Upper lobe of right lung (tissue), 1 donor: ENCODE measurements at regions not wholly inside any gene's neighbourhood (a gene's known extent, or its start where the extent isn't known, plus 50 kb on each side); places are given as distances from the start of the nearest gene placed in this dataset.

Experiments used
- ATAC-seq: fragments of 200-7000 bp; cut with Tn5 transposase; one replicate; pipeline ENCODE4 v1.9.1; 2020; ENCODE audit warnings: mild to moderate bottlenecking, moderate library complexity
- DNase-seq: peaks from one replicate; pipeline ENCODE4 v3.0.0-alpha.2; 2020
- H3K27ac ChIP-seq: fragments of 200-600 bp; one replicate; pipeline ENCODE4 v1.8.0; 2022
- H3K27me3 ChIP-seq: fragments of 200-600 bp; one replicate; pipeline ENCODE4 v1.8.0; 2022; ENCODE audit warnings: mild to moderate bottlenecking
- H3K36me3 ChIP-seq: fragments of 200-600 bp; one replicate; pipeline ENCODE4 v1.8.0; 2022
- H3K4me1 ChIP-seq: fragments of 200-600 bp; one replicate; pipeline ENCODE4 v1.8.0; 2022
- H3K4me3 ChIP-seq: fragments of 200-600 bp; one replicate; pipeline ENCODE4 v1.8.0; 2022; ENCODE audit warnings: mild to moderate bottlenecking
- H3K9me3 ChIP-seq: fragments of 200-600 bp; one replicate; pipeline ENCODE4 v1.8.0; 2022
- intact Hi-C: fragments of 100-400 bp; cut with DNase I; formaldehyde crosslinking; loops from one replicate; pipeline ENCODE4 v1.11.0; 2022
- TF ChIP-seq, protein P1 (sequence below): fragments of 200-600 bp; IDR thresholded peaks from one replicate; pipeline ENCODE4 v1.8.0; 2022; ENCODE audit warnings: antibody characterized with exemption
- donor health status: DM: no; HTN: yes; CAD: no; lungs with severe emphysema.

DNA sequence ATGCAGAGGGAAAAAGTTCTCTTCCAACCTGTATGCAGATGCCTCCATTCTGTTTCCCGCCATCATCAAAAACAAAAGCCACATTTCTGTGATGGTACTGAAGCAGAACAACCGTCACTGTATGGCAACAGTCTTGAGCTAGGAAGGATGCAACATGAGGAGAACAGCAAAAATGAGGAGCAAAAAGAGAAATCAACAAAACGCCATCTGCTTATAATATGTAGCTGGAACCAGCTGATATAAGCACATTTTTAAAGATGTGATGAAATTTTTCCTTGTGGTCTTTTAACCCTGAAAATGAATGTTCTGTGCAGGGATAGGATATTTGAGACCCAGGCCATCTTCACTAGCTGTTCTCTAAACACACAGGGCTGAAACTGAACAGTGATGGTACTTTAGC, 287.0 kb downstream of the ZIC4 start:
- no peak for DNase-seq
- H3K36me3 ChIP-seq, result no peaks in the 10 kb centered on the region

DNA sequence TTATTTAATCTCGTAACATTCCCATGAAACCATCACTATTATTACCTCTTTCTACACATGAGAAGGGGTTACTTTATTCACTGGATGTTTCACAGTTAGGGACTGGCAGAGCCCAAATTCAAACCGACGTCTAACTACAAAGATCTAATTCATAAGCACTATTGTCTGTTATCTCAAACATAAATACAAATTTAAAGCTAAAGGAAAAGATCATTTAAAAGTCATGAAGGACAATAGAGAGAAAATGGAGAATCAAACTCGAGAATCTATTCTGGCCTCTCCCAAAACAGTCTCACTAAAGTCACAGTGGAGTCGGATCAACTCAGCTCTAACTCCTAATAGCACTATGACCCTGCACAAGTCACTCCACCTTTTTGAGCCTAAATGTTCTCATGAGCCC, 287.7 kb downstream of the ZIC4 start:
- no peak overlapping the region for H3K27ac ChIP-seq
- intact Hi-C loops, result no loop called here

More for the DNA sequence above, 287.0 kb downstream of the ZIC4 start:
- H3K27ac ChIP-seq, result no peak overlapping the region
- H3K9me3 ChIP-seq, result no peaks in the 10 kb centered on the region
- TF ChIP-seq, protein P1, sequence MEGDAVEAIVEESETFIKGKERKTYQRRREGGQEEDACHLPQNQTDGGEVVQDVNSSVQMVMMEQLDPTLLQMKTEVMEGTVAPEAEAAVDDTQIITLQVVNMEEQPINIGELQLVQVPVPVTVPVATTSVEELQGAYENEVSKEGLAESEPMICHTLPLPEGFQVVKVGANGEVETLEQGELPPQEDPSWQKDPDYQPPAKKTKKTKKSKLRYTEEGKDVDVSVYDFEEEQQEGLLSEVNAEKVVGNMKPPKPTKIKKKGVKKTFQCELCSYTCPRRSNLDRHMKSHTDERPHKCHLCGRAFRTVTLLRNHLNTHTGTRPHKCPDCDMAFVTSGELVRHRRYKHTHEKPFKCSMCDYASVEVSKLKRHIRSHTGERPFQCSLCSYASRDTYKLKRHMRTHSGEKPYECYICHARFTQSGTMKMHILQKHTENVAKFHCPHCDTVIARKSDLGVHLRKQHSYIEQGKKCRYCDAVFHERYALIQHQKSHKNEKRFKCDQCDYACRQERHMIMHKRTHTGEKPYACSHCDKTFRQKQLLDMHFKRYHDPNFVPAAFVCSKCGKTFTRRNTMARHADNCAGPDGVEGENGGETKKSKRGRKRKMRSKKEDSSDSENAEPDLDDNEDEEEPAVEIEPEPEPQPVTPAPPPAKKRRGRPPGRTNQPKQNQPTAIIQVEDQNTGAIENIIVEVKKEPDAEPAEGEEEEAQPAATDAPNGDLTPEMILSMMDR, result no peak
- no peaks in the 10 kb centered on the region for H3K27me3 ChIP-seq
- no peaks in the 10 kb centered on the region for H3K4me1 ChIP-seq
- no peak overlapping the region for H3K4me3 ChIP-seq
- intact Hi-C loops, result no loop called here
- no peak for ATAC-seq

DNA sequence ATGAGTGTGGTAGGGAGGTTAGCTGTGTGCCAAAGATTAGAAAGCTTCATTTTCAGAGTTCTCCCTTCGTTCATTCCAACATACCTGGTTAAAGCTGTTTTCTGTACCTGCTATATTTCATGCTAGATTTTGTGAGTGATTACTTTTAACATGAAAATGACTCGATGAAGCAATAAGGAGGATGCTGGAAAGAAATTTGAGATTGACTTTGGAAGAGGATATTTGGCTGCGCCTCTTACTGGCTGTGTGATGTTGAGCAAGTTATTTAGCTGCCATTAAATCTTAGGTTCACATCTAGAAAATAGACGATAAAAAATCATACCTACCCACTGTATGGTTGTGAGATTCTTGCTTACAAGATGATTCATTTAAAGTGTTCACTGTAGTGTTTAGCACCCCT, 288.7 kb downstream of the ZIC4 start:
- no peaks in the 10 kb centered on the region for H3K4me1 ChIP-seq
- TF ChIP-seq, protein P1, result no peak

More for the DNA sequence above, 287.7 kb downstream of the ZIC4 start:
- TF ChIP-seq, protein P1, result no peak
- Histone ChIP-seq H3K27me3 (no peaks in the 10 kb centered on the region), H3K4me3 (no peak overlapping the region), H3K36me3 (no peaks in the 10 kb centered on the region), H3K4me1 (no peaks in the 10 kb centered on the region), H3K9me3 (no peaks in the 10 kb centered on the region)
- DNase-seq, result no peak
- ATAC-seq, result no peak

DNA sequence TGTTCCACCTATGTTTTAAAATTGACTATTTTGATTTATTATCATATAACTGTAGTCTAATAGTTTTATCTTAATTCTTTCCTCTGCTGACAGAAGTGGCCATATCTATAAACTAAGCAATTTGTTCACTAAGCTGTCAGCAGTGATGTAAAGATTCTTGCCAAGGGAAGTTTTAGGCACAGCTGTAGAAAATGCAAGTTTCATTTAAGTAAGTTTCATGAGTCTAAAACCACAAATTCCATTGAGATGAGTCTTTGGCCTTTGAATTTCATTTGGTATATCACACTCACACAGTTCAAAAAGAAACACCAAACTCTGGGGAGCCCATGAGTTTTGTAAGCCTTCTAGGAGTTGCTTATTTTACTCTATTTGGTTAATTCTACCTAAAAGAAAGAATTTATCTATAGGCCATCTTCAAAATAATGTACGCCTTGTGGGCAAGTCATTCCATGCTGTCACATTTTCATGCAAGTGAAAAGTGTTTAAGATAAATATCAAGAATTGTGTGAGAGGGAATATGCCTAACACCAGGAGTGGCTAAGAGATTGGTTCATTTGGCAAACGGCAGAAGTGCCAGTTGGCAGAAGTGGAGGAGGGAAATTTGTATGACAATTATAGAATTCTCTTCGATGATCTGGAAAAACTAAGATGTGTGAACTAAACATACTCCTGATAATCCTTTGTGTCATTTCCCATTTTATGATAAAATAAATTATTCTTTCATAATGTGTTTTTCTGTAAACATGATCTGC, 292.9 kb downstream of the ZIC4 start:
- intact Hi-C loops, result no loop called here
- Histone ChIP-seq H3K36me3 (no peaks in the 10 kb centered on the region), H3K27me3 (no peaks in the 10 kb centered on the region), H3K27ac (no peak overlapping the region), H3K4me3 (no peak overlapping the region), H3K9me3 (no peaks in the 10 kb centered on the region), H3K4me1 (no peaks in the 10 kb centered on the region)
- DNase-seq, result no peak
- no peak for ATAC-seq
- TF ChIP-seq, protein P1, result no peak

More for the DNA sequence above, 288.7 kb downstream of the ZIC4 start:
- H3K9me3 ChIP-seq, result no peaks in the 10 kb centered on the region
- no peaks in the 10 kb centered on the region for H3K36me3 ChIP-seq
- no peak overlapping the region for H3K27ac ChIP-seq
- H3K4me3 ChIP-seq, result no peak overlapping the region
- no peak for ATAC-seq
- no peak for DNase-seq
- intact Hi-C loops, result no loop called here
- no peaks in the 10 kb centered on the region for H3K27me3 ChIP-seq

DNA sequence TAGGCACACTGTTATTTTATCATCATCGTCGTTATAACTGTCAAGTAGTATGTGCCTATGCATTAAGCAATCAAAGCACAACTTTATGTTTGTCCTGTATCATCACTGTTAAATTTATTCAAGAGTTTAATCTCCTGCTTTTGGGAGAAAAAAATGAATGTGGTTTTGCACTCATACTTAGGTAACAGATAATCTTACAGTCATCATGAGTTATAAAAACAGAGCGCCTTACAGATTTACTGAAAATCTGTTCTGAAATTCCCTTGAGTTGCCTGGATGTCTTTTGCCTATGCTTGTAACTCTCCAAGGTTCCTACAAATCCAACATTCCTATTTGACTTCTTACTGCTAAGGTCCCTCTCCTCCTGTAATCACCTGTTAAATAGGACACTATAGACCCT, 307.3 kb downstream of the ZIC4 start:
- intact Hi-C loops, result no loop called here
- no peaks in the 10 kb centered on the region for H3K27me3 ChIP-seq
- ATAC-seq (no peak), DNase-seq (no peak)
- H3K9me3 ChIP-seq, result no peaks in the 10 kb centered on the region
- no peak overlapping the region for H3K4me3 ChIP-seq
- no peaks in the 10 kb centered on the region for H3K4me1 ChIP-seq
- TF ChIP-seq, protein P1, result no peak
- no peak overlapping the region for H3K27ac ChIP-seq
- H3K36me3 ChIP-seq, result no peaks in the 10 kb centered on the region
